Adrenal gland (tissue), 9 donors: ENCODE measurements at regions not wholly inside any gene's neighbourhood (a gene's known extent, or its start where the extent isn't known, plus 50 kb on each side); places are given as distances from the start of the nearest gene placed in this dataset.

Source experiments
- DNase-seq, 7 donors: peaks; one replicate each; pipeline ENCODE4 v3.0.0-alpha.2; 2019 to 2020
- H3K27ac ChIP-seq, 5 donors: fragments of 200-600 bp; sonication (generic) in 4 of 5; 1 replicate in 3 of 5; 2 replicates in 2 of 5; pipeline versions ENCODE4 v1.5.1 to v1.8.0; 2016 to 2020; ENCODE audit warnings: mild to moderate bottlenecking in 1 of 5
- H3K27me3 ChIP-seq: fragments of 200-600 bp; 2 replicates; pipeline ENCODE4 v1.8.0; 2021
- H3K36me3 ChIP-seq, 2 donors: fragments of 200-600 bp; replicated peaks in 1 of 2; 1 replicate in 1 of 2; 2 replicates in 1 of 2; pipeline versions ENCODE4 v1.5.1 to v1.8.0; 2018 to 2022
- H3K4me1 ChIP-seq, 2 donors: fragments of 200-600 bp; replicated peaks in 1 of 2; 1 replicate in 1 of 2; 2 replicates in 1 of 2; pipeline versions ENCODE4 v1.5.1 to v1.8.0; 2018 to 2021
- H3K4me3 ChIP-seq, 4 donors: fragments of 200-600 bp; sonication (generic) in 3 of 4; one replicate each; pipeline ENCODE4 v1.5.1; 2016 to 2018
- H3K9me3 ChIP-seq, 3 donors: fragments of 200-600 bp; sonication (generic) in 1 of 3; replicated peaks in 1 of 3; 1 replicate in 2 of 3; 2 replicates in 1 of 3; pipeline versions ENCODE4 v1.5.1 to v1.8.0; 2016 to 2021
- CTCF ChIP-seq, 6 experiments: fragments of 450-650 bp in 4 of 6; fragments of 200-600 bp in 2 of 6; sonication (generic) in 1 of 6; IDR thresholded peaks; 1 replicate in 5 of 6; 2 replicates in 1 of 6; pipeline versions ENCODE4 v1.5.1 to v1.8.0; 2016 to 2021; ENCODE audit warnings: antibody characterized with exemption in 6 of 6, mild to moderate bottlenecking in 2 of 6, moderate library complexity in 1 of 6
- POLR2A ChIP-seq, 2 donors: fragments of 450-650 bp; IDR thresholded peaks; one replicate each; pipeline ENCODE4 v1.6.1; 2017; ENCODE audit warnings: antibody characterized with exemption in 2 of 2, mild to moderate bottlenecking in 2 of 2, moderate library complexity in 1 of 2
- WGBS, 4 donors: extraction: QIAGEN DNeasy Blood & Tissue Kit in 2 of 4; methylation state at CpG; one replicate each; pipeline versions ENCODE4 v1.1.5 to v1.1.7; 2013 to 2017; 5-methylcytosine and 5-hydroxymethylcytosine counted together
- intact Hi-C, 2 donors: fragments of 100-400 bp; cut with DNase I; formaldehyde crosslinking; loops; one replicate each; pipeline versions ENCODE4 v1.14.1 to v1.15.0; 2022 to 2023
- donor health status: healthy with polysubstance abuse.
- donor health status: Bipolar disorder and iron deficiency.
- donor health status: DM: yes; HTN: yes; CAD: no.
- donor health status: DM: no; HTN: no; CAD: no.
- donor health status: DM: no; HTN: no; CAD: no.

- 65 to 76% (median 68%) methylated on average over 3 of the region's 3 CpGs for WGBS, 4 donors
- DNase-seq = no peak
- H3K36me3 ChIP-seq = no peaks in the 10 kb centered on the region
- TF ChIP-seq CTCF (IDR thresholded peaks at IDR 0.05) (no peak), POLR2A (IDR thresholded peaks at IDR 0.05) (no peak)
- H3K27me3 ChIP-seq = no peaks in the 10 kb centered on the region
- H3K4me3 ChIP-seq = no peak overlapping the region
- H3K4me1 ChIP-seq = no peaks in the 10 kb centered on the region
- no peak overlapping the region for H3K27ac ChIP-seq
- no peaks in the 10 kb centered on the region for H3K9me3 ChIP-seq
- intact Hi-C loops = no loop called here
Observed at GRCh38 chr2:81981585-81981984, 1677.0 kb upstream of the LRRTM1 start.

GRCh38 chr2:81979086-81979485 is 1674.5 kb upstream of the LRRTM1 start:
- Histone ChIP-seq H3K27me3 (no peaks in the 10 kb centered on the region), H3K36me3 (no peaks in the 10 kb centered on the region), H3K4me3 (no peak overlapping the region), H3K9me3 (no peaks in the 10 kb centered on the region), H3K27ac (no peak overlapping the region), H3K4me1 (no peaks in the 10 kb centered on the region)
- no peak for TF ChIP-seq POLR2A (IDR thresholded peaks at IDR 0.05)
- TF ChIP-seq CTCF (IDR thresholded peaks at IDR 0.05) = no peak
- 50 to 65% (median 56%) methylated on average over 3 of the region's 3 CpGs for WGBS, 4 donors
- DNase-seq = no peak
- intact Hi-C loops = no loop called here

- intact Hi-C loops = no loop called here
- WGBS, 4 donors = 50 to 71% (median 59%) methylated on average over 1 of the region's 1 CpG
- no peak overlapping the region for H3K27ac ChIP-seq
- H3K4me3 ChIP-seq = no peak overlapping the region
- no peaks in the 10 kb centered on the region for H3K9me3 ChIP-seq
- H3K4me1 ChIP-seq = no peaks in the 10 kb centered on the region
- no peak for DNase-seq
- no peaks in the 10 kb centered on the region for H3K27me3 ChIP-seq
- TF ChIP-seq CTCF (IDR thresholded peaks at IDR 0.05) (no peak), POLR2A (IDR thresholded peaks at IDR 0.05) (no peak)
- no peaks in the 10 kb centered on the region for H3K36me3 ChIP-seq
Observed at GRCh38 chr2:81976998-81977397, 1672.4 kb upstream of the LRRTM1 start.

- DNase-seq = no peak
- intact Hi-C loops = no loop called here
- Histone ChIP-seq H3K36me3 (no peaks in the 10 kb centered on the region), H3K4me1 (no peaks in the 10 kb centered on the region), H3K27me3 (no peaks in the 10 kb centered on the region), H3K4me3 (no peak overlapping the region), H3K27ac (no peak overlapping the region), H3K9me3 (no peaks in the 10 kb centered on the region)
- no peak for TF ChIP-seq POLR2A (IDR thresholded peaks at IDR 0.05)
- no peak for TF ChIP-seq CTCF (IDR thresholded peaks at IDR 0.05)
- 27 to 41% (median 33%) methylated on average over 1 of the region's 1 CpG for WGBS, 4 donors
Observed at GRCh38 chr2:81974216-81974615, 1669.7 kb upstream of the LRRTM1 start.
